ENCODE measurements at regions not wholly inside any gene's neighbourhood (a gene's known extent, or its start where the extent isn't known, plus 50 kb on each side); places are given as distances from the start of the nearest gene placed in this dataset.

DNA sequence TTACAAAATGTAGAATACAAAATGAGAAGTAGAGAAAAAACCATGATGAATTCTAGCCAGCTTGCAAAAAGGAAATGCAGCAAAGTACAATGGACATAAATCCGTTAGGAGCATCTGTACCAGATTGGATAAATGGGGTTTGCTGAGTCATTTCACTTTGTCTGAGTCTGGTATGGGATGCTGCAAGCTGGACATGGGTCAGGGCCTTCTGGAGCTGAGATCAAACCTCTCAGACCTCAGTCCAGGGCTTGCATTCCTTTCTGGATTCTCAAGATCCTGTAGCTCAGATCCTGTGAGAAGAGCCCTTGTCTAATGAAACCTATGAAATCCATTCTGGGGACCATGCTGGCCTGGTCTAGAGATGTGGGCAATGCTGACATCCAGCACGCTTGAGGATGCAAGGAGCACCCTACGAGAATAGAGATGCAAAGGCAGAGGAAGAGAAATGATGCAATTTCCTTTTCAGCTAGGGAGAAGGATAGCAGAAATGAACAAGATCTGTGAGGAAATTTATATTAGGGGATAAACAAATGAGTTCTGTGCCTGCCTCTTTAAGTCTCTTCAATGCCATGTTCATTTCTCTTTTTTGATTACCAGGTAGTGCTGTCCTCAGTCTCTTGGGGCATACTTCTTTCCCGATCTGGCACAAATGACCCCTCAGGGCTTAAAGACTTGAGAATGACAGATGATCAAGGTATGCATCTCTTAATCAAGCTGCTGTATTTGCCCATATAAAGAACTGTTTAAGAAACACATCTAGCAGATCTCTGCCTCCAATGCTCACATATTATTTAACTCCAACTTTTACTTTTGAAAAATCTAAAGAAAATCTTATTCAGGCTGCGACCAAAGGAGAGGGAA is 230.4 kb downstream of the MEIS1 start:
- TF ChIP-seq, protein P1, sequence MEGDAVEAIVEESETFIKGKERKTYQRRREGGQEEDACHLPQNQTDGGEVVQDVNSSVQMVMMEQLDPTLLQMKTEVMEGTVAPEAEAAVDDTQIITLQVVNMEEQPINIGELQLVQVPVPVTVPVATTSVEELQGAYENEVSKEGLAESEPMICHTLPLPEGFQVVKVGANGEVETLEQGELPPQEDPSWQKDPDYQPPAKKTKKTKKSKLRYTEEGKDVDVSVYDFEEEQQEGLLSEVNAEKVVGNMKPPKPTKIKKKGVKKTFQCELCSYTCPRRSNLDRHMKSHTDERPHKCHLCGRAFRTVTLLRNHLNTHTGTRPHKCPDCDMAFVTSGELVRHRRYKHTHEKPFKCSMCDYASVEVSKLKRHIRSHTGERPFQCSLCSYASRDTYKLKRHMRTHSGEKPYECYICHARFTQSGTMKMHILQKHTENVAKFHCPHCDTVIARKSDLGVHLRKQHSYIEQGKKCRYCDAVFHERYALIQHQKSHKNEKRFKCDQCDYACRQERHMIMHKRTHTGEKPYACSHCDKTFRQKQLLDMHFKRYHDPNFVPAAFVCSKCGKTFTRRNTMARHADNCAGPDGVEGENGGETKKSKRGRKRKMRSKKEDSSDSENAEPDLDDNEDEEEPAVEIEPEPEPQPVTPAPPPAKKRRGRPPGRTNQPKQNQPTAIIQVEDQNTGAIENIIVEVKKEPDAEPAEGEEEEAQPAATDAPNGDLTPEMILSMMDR (IDR thresholded peaks at IDR 0.05) = no peak
- WGBS, 2 donors = 53 to 60% methylated on average over 5 of the region's 5 CpGs
- Histone ChIP-seq H3K4me3 (no peak overlapping the region), H3K27ac (no peak overlapping the region), H3K36me3 (no peaks in the 10 kb centered on the region), H3K4me1 (no peaks in the 10 kb centered on the region), H3K9me3 (no peaks in the 10 kb centered on the region), H3K27me3 (peaks cover 0 to 13% (median 0%) of the 10 kb centered on the region in 7 donors)
- intact Hi-C loops (cut with DNase I) = no loop called here
- ATAC-seq = no peak
- no peak for DNase-seq

- Histone ChIP-seq H3K9me3 (no peaks in the 10 kb centered on the region), H3K4me3 (no peak overlapping the region), H3K27ac (no peak overlapping the region), H3K4me1 (no peaks in the 10 kb centered on the region), H3K27me3 (peaks cover 0 to 5% (median 0%) of the 10 kb centered on the region in 7 donors), H3K36me3 (no peaks in the 10 kb centered on the region)
- WGBS, 2 donors = 59 to 64% methylated on average over 4 of the region's 4 CpGs
- intact Hi-C loops (cut with DNase I) = no loop called here
- ATAC-seq (no peak), DNase-seq (no peak)
- TF ChIP-seq, protein P1 (IDR thresholded peaks at IDR 0.05) = no peak
These were observed 232.4 kb downstream of the MEIS1 start for GRCh38 chr2:66667301-66667700.

DNA sequence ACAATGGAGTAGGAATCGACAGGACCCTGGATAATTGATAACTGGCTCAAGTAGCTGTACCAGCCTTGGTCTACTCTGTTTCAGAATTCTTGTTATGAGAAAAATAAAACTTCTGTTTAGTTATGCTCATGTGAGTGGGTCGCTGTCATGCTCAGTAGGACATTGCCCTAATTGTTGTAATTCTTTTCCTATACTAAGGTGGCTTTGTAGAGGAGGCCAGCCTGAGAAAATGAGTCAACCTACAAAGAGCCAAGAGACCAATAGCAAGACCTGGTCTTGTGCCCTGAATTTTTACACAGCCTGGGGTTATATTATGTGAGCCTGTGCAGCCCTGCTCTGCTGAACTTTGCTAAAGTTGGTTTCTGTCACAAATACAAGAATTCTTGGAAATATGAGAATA is 238.4 kb downstream of the MEIS1 start:
- TF ChIP-seq, protein P1 (IDR thresholded peaks at IDR 0.05) = no peak
- DNase-seq (no peak), ATAC-seq (no peak)
- intact Hi-C loops (cut with DNase I) = no loop called here
- H3K4me1 ChIP-seq = no peaks in the 10 kb centered on the region
- no peaks in the 10 kb centered on the region for H3K9me3 ChIP-seq
- H3K27ac ChIP-seq = no peak overlapping the region
- no peak overlapping the region for H3K4me3 ChIP-seq
- peaks cover 0 to 5% (median 0%) of the 10 kb centered on the region in 7 donors for H3K27me3 ChIP-seq
- no peaks in the 10 kb centered on the region for H3K36me3 ChIP-seq
- WGBS, 2 donors = 75 to 78% methylated on average over 2 of the region's 2 CpGs

GRCh38 chr2:66674087-66674486 is 239.2 kb downstream of the MEIS1 start:
- ATAC-seq (no peak), DNase-seq (no peak)
- H3K9me3 ChIP-seq = no peaks in the 10 kb centered on the region
- H3K4me1 ChIP-seq = no peaks in the 10 kb centered on the region
- intact Hi-C loops (cut with DNase I) = no loop called here
- WGBS, 2 donors = 87 to 89% methylated on average over 1 of the region's 1 CpG
- H3K36me3 ChIP-seq = no peaks in the 10 kb centered on the region
- no peak overlapping the region for H3K4me3 ChIP-seq
- peaks cover 0 to 5% (median 0%) of the 10 kb centered on the region in 7 donors for H3K27me3 ChIP-seq
- H3K27ac ChIP-seq = no peak overlapping the region
- TF ChIP-seq, protein P1 (IDR thresholded peaks at IDR 0.05) = no peak
